Loucy (cell line): ENCODE measurements at regions not wholly inside any gene's neighbourhood (a gene's known extent, or its start where the extent isn't known, plus 50 kb on each side); places are given as distances from the start of the nearest gene placed in this dataset.

Source experiments
- H2AFZ ChIP-seq: fragments of 200-600 bp; sonication (generic); 2 replicates; pipeline ENCODE4 v1.6.0; 2016; ENCODE audit warnings: antibody characterized with exemption, mild to moderate bottlenecking, low read length, moderate library complexity
- H3F3A ChIP-seq: fragments of 200-600 bp; 2 replicates; pipeline ENCODE4 v1.6.0; 2016; ENCODE audit warnings: antibody characterized with exemption, low read depth, mild to moderate bottlenecking
- H3K27me3 ChIP-seq: fragments of 200-600 bp; sonication (generic); 2 replicates; pipeline ENCODE4 v1.6.1; 2014; ENCODE audit warnings: low read length, mild to moderate bottlenecking; ENCODE audit not compliant: insufficient read depth, poor library complexity, severe bottlenecking
- H3K36me3 ChIP-seq: fragments of 200-600 bp; sonication (generic); 2 replicates; pipeline ENCODE4 v1.6.1; 2016; ENCODE audit warnings: low read length; ENCODE audit not compliant: insufficient read depth
- H3K4me1 ChIP-seq: fragments of 200-600 bp; sonication (generic); 2 replicates; pipeline ENCODE4 v1.5.1; 2014; ENCODE audit warnings: low read length, mild to moderate bottlenecking; ENCODE audit not compliant: insufficient read depth, poor library complexity, severe bottlenecking
- H3K4me2 ChIP-seq: fragments of 200-600 bp; sonication (generic); 2 replicates; pipeline ENCODE4 v1.6.0; 2014; ENCODE audit warnings: antibody characterized with exemption, low read length, low read depth, mild to moderate bottlenecking; ENCODE audit not compliant: poor library complexity, severe bottlenecking
- H3K4me3 ChIP-seq: fragments of 200-600 bp; sonication (generic); 2 replicates; pipeline ENCODE4 v1.5.1; 2014; ENCODE audit warnings: low read length, mild to moderate bottlenecking, mixed read lengths; ENCODE audit not compliant: poor library complexity, severe bottlenecking
- H3K79me2 ChIP-seq: fragments of 200-600 bp; sonication (generic); 2 replicates; pipeline ENCODE4 v1.6.1; 2014; ENCODE audit warnings: low read length; ENCODE audit not compliant: insufficient read depth
- H3K9ac ChIP-seq: fragments of 200-600 bp; sonication (generic); 2 replicates; pipeline ENCODE4 v1.6.0; 2014; ENCODE audit warnings: mild to moderate bottlenecking, low read depth, low read length, moderate library complexity; ENCODE audit not compliant: poor library complexity, severe bottlenecking
- H3K9me2 ChIP-seq: fragments of 200-600 bp; sonication (generic); replicated peaks from 2 replicates; pipeline ENCODE4 v1.6.1; 2016; ENCODE audit warnings: low read depth, low read length, mixed read lengths
- H3K9me3 ChIP-seq: fragments of 200-600 bp; sonication (generic); 2 replicates; pipeline ENCODE4 v1.6.1; 2014; ENCODE audit warnings: mild to moderate bottlenecking, antibody characterized with exemption, low read length, low read depth; ENCODE audit not compliant: insufficient read depth
- H4K20me1 ChIP-seq: fragments of 200-600 bp; sonication (generic); 2 replicates; pipeline ENCODE4 v1.6.0; 2014; ENCODE audit warnings: antibody characterized with exemption, low read length, mild to moderate bottlenecking; ENCODE audit not compliant: insufficient read depth, poor library complexity, severe bottlenecking
- CTCF ChIP-seq: fragments of 200-600 bp; sonication (generic); conservative IDR thresholded peaks from 2 replicates; pipeline ENCODE4 v1.5.1; 2014; ENCODE audit warnings: mild to moderate bottlenecking, antibody characterized with exemption, low read length
- EZH2phosphoT487 ChIP-seq: fragments of 200-600 bp; IDR thresholded peaks from 2 replicates; pipeline ENCODE4 v1.6.1; 2018; ENCODE audit warnings: antibody characterized with exemption, mild to moderate bottlenecking, moderate library complexity, borderline replicate concordance

GRCh38 chr16:66256919-66257318 is 109.6 kb upstream of the CDH5 start:
- Histone ChIP-seq H4K20me1 (no peaks in the 10 kb centered on the region), H2AFZ (no peak overlapping the region), H3K36me3 (no peaks in the 10 kb centered on the region), H3K4me2 (no peak overlapping the region), H3K4me1 (no peaks in the 10 kb centered on the region), H3F3A (no peaks in the 10 kb centered on the region), H3K27me3 (no peaks in the 10 kb centered on the region), H3K4me3 (no peak overlapping the region), H3K79me2 (no peaks in the 10 kb centered on the region), H3K9ac (no peak overlapping the region), H3K9me3 (no peaks in the 10 kb centered on the region), H3K9me2 (no peaks in the 10 kb centered on the region)
- TF ChIP-seq CTCF: no peak
- TF ChIP-seq EZH2phosphoT487: no peak

- Histone ChIP-seq H3K9me2 (no peaks in the 10 kb centered on the region), H4K20me1 (no peaks in the 10 kb centered on the region), H3F3A (no peaks in the 10 kb centered on the region), H3K9ac (no peak overlapping the region), H2AFZ (no peak overlapping the region), H3K27me3 (no peaks in the 10 kb centered on the region), H3K4me2 (no peak overlapping the region), H3K4me3 (no peak overlapping the region), H3K4me1 (no peaks in the 10 kb centered on the region), H3K79me2 (no peaks in the 10 kb centered on the region), H3K36me3 (no peaks in the 10 kb centered on the region), H3K9me3 (no peaks in the 10 kb centered on the region)
- no peak for TF ChIP-seq CTCF
- TF ChIP-seq EZH2phosphoT487: no peak
Measured at GRCh38 chr16:66255647-66256046, 110.8 kb upstream of the CDH5 start.

- H3K9me3 ChIP-seq: no peaks in the 10 kb centered on the region
- no peaks in the 10 kb centered on the region for H3K9me2 ChIP-seq
- H3K36me3 ChIP-seq: no peaks in the 10 kb centered on the region
- H4K20me1 ChIP-seq: no peaks in the 10 kb centered on the region
- H3K27me3 ChIP-seq: no peaks in the 10 kb centered on the region
- no peaks in the 10 kb centered on the region for H3K79me2 ChIP-seq
- H2AFZ ChIP-seq: no peak overlapping the region
- H3F3A ChIP-seq: no peaks in the 10 kb centered on the region
- TF ChIP-seq CTCF (no peak), EZH2phosphoT487 (no peak)
- H3K4me3 ChIP-seq: no peak overlapping the region
- H3K4me1 ChIP-seq: no peaks in the 10 kb centered on the region
- H3K9ac ChIP-seq: no peak overlapping the region
- no peak overlapping the region for H3K4me2 ChIP-seq
Measured at GRCh38 chr16:66254751-66255150, 111.7 kb upstream of the CDH5 start.
